A549 (cell line): ENCODE measurements at regions not wholly inside any gene's neighbourhood (a gene's known extent, or its start where the extent isn't known, plus 50 kb on each side); places are given as distances from the start of the nearest gene placed in this dataset.

Experiments used
- ATAC-seq, 2 experiments: fragments of 200-7000 bp in 1 of 2; fragments of >200 bp in 1 of 2; cut with Nextera tagmentation in 1 of 2; cut with Tn5 transposase in 1 of 2; 3 replicates each; pipeline versions ENCODE4 v1.8.0 to v1.9.1; 2018 to 2020; ENCODE audit warnings: mild to moderate bottlenecking in 1 of 2, moderate library complexity in 1 of 2
- CTCF ChIA-PET: fragments of 300-600 bp; sonication (Branson Sonifier 250); formaldehyde crosslinking; extraction: SDS; loops from one replicate; lab custom pipeline; 2021; ENCODE audit warnings: antibody characterized with exemption, inconsistent platforms; lab: Yijun Ruan, JAX
- POLR2A ChIA-PET: fragments of 350-600 bp; formaldehyde crosslinking; extraction: SDS; loops from one replicate; lab custom pipeline; 2021; ENCODE audit warnings: antibody characterized with exemption, inconsistent platforms; lab: Yijun Ruan, JAX
- DNase-seq, 2 experiments: peaks; one replicate each; pipeline versions ENCODE4 v3.0.0 to v3.0.0-alpha.2; 2011 to 2016; ENCODE audit warnings: low read depth in 1 of 2, low spot score in 1 of 2
- FAIRE-seq: peaks from 2 replicates; lab custom pipeline; 2011; peaks lifted over from hg19 to GRCh38; lab: Jason Lieb, UNC
- H3K27ac ChIP-seq, 2 experiments: fragments of >200 bp; sonication (Bioruptor Twin); formaldehyde crosslinking; 3 replicates each; pipeline ENCODE4 v1.5.1; 2016 to 2017
- H3K4me1 ChIP-seq: fragments of >200 bp; sonication (Bioruptor Twin); formaldehyde crosslinking; 3 replicates; pipeline ENCODE4 v1.6.1; 2016
- H3K4me2 ChIP-seq: fragments of >200 bp; sonication (Bioruptor Twin); formaldehyde crosslinking; 3 replicates; pipeline ENCODE4 v1.6.1; 2016
- H3K4me3 ChIP-seq: fragments of >200 bp; sonication (Bioruptor Twin); formaldehyde crosslinking; 3 replicates; pipeline ENCODE4 v1.5.1; 2016
- H3K9me3 ChIP-seq: fragments of >200 bp; sonication (Bioruptor Twin); formaldehyde crosslinking; 3 replicates; pipeline ENCODE4 v1.6.1; 2016
- BCL3 ChIP-seq: fragments of >200 bp; sonication (Bioruptor Twin); formaldehyde crosslinking; IDR thresholded peaks from 3 replicates; pipeline ENCODE4 v1.6.1; 2016
- CBX8 ChIP-seq: fragments of 200-600 bp; sonication (generic); IDR thresholded peaks from 2 replicates; pipeline ENCODE4 v1.6.1; 2016
- CEBPB ChIP-seq, 2 experiments: fragments of >200 bp in 1 of 2; sonication (Bioruptor Twin) in 1 of 2; formaldehyde crosslinking in 1 of 2; IDR thresholded peaks; 2 replicates each; pipeline ENCODE4 v1.6.1; 2012 to 2016
- ESRRA ChIP-seq: fragments of 150-350 bp; IDR thresholded peaks from 2 replicates; pipeline ENCODE4 v1.6.1; 2014; ENCODE audit warnings: mild to moderate bottlenecking, low read length, borderline replicate concordance
- FOSB ChIP-seq: fragments of 250-450 bp; sonication (Bioruptor Pico); IDR thresholded peaks from 2 replicates; pipeline ENCODE4 v1.5.0; 2020; ENCODE audit warnings: mild to moderate bottlenecking, moderate library complexity
- FOSL2 ChIP-seq, 2 experiments: fragments of 450-650 bp in 1 of 2; fragments of >200 bp in 1 of 2; sonication (Bioruptor Twin) in 1 of 2; formaldehyde crosslinking; IDR thresholded peaks; 2 replicates each; pipeline versions ENCODE4 v1.5.0 to v1.6.1; 2016 to 2020; ENCODE audit warnings: mild to moderate bottlenecking in 1 of 2, moderate library complexity in 1 of 2
- GATA3 ChIP-seq: IDR thresholded peaks from 2 replicates; pipeline ENCODE4 v1.6.1; 2012; ENCODE audit warnings: borderline replicate concordance
- HES2 ChIP-seq: fragments of >200 bp; sonication (Bioruptor Twin); formaldehyde crosslinking; IDR thresholded peaks from 2 replicates; pipeline ENCODE4 v1.6.1; 2016
- HMGXB4 ChIP-seq: fragments of 250-450 bp; sonication (Bioruptor Pico); IDR thresholded peaks from 2 replicates; pipeline ENCODE4 v1.5.0; 2021; ENCODE audit warnings: mild to moderate bottlenecking, moderate library complexity, borderline replicate concordance
- HOXB13 ChIP-seq: fragments of 250-450 bp; sonication (Bioruptor Pico); IDR thresholded peaks from 2 replicates; pipeline ENCODE4 v1.5.0; 2020; ENCODE audit warnings: low read depth, mild to moderate bottlenecking, moderate library complexity
- HOXB5 ChIP-seq: fragments of 250-450 bp; sonication (Bioruptor Pico); IDR thresholded peaks from 2 replicates; pipeline ENCODE4 v1.5.0; 2020; ENCODE audit warnings: mild to moderate bottlenecking, moderate library complexity
- KDM1A ChIP-seq: fragments of 200-600 bp; sonication (generic); IDR thresholded peaks from 2 replicates; pipeline ENCODE4 v1.6.1; 2016; ENCODE audit warnings: low read depth, mild to moderate bottlenecking
- MAX ChIP-seq: IDR thresholded peaks from 2 replicates; pipeline ENCODE4 v1.6.1; 2012
- NPAS2 ChIP-seq: fragments of 250-450 bp; sonication (Bioruptor Pico); IDR thresholded peaks from 2 replicates; pipeline ENCODE4 v1.8.0; 2022; ENCODE audit warnings: mild to moderate bottlenecking, moderate library complexity, borderline replicate concordance
- NR3C1 ChIP-seq: fragments of >200 bp; sonication (Bioruptor Twin); formaldehyde crosslinking; IDR thresholded peaks from 3 replicates; pipeline ENCODE4 v1.6.1; 2017
- POLR2A ChIP-seq: IDR thresholded peaks from 2 replicates; pipeline ENCODE4 v1.6.1; 2012; ENCODE audit warnings: mild to moderate bottlenecking, low read length
- POLR2AphosphoS2 ChIP-seq: conservative IDR thresholded peaks from 2 replicates; pipeline ENCODE4 v1.6.1; 2012; ENCODE audit warnings: low read length, improper control_type of control experiment, inconsistent platforms
- RAD21 ChIP-seq, 2 experiments: fragments of >200 bp in 1 of 2; sonication (Bioruptor Twin) in 1 of 2; formaldehyde crosslinking in 1 of 2; IDR thresholded peaks in 1 of 2; conservative IDR thresholded peaks in 1 of 2; 2 replicates in 1 of 2; 3 replicates in 1 of 2; pipeline ENCODE4 v1.6.1; 2012 to 2018; ENCODE audit warnings: inconsistent platforms in 1 of 2
- RARB ChIP-seq: fragments of 250-450 bp; sonication (Bioruptor Pico); IDR thresholded peaks from 2 replicates; pipeline ENCODE4 v1.8.0; 2021; ENCODE audit warnings: mild to moderate bottlenecking, moderate library complexity
- RCOR1 ChIP-seq: fragments of 150-350 bp; IDR thresholded peaks from 2 replicates; pipeline ENCODE4 v1.6.1; 2014; ENCODE audit warnings: antibody characterized with exemption, low read length, low read depth
- REST ChIP-seq: fragments of 200-600 bp; sonication (generic); IDR thresholded peaks from 2 replicates; pipeline ENCODE4 v1.6.1; 2016; ENCODE audit warnings: antibody characterized with exemption, mild to moderate bottlenecking, moderate library complexity
- TFCP2L1 ChIP-seq: fragments of 250-450 bp; sonication (Bioruptor Pico); IDR thresholded peaks from 2 replicates; pipeline ENCODE4 v1.5.0; 2021; ENCODE audit warnings: mild to moderate bottlenecking
- TP53 ChIP-seq: fragments of 250-450 bp; sonication (Bioruptor Pico); IDR thresholded peaks from 2 replicates; pipeline ENCODE4 v1.5.0; 2021; ENCODE audit warnings: mild to moderate bottlenecking, moderate library complexity
- ZFP36 ChIP-seq: fragments of 450-650 bp; IDR thresholded peaks from 2 replicates; pipeline ENCODE4 v1.6.1; 2014; ENCODE audit warnings: borderline replicate concordance; ENCODE audit not compliant: partially characterized antibody
- ZNF302 ChIP-seq: fragments of 250-450 bp; sonication (Bioruptor Pico); IDR thresholded peaks from 2 replicates; pipeline ENCODE4 v1.9.0; 2021; ENCODE audit warnings: inconsistent platforms, mild to moderate bottlenecking, moderate library complexity
- WGBS: methylation state at CpG from one replicate; pipeline ENCODE4 v1.1.6; 2017; ENCODE audit errors: missing lambda C conversion rate; 5-methylcytosine and 5-hydroxymethylcytosine counted together

- Histone ChIP-seq H3K4me3 (no peak overlapping the region), H3K4me1 (no peaks in the 10 kb centered on the region), H3K9me3 (no peaks in the 10 kb centered on the region), H3K4me2 (no peak overlapping the region), H3K27ac (no peak overlapping the region)
- DNase-seq (no peak), ATAC-seq (no peak), FAIRE-seq (no peak)
- POLR2A ChIA-PET = no interaction called here
- 47% methylated on average over 2 of the region's 2 CpGs for WGBS
- CTCF ChIA-PET = no interaction called here
- TF ChIP-seq RAD21 (conservative IDR thresholded peaks at IDR 0.05 in 1 of 2, IDR thresholded peaks at IDR 0.05 in 1 of 2) (no peak), POLR2AphosphoS2 (no peak), NPAS2 (CRISPR knock-in tag) (no peak), MAX (no peak), BCL3 (no peak), GATA3 (no peak), POLR2A (no peak), HOXB5 (CRISPR knock-in tag) (no peak), RARB (CRISPR knock-in tag) (no peak)
Measured at GRCh38 chr17:33803686-33804085, 451.4 kb upstream of the CCL2 start.

GRCh38 chr17:33804401-33804800 is 450.7 kb upstream of the CCL2 start:
- CTCF ChIA-PET = interaction anchor here (0.6 to 1.0 kb wide), 2 partner anchors 22 to 1022 kb away, joined by 4 read pairs; no protein-coding TSS in a partner anchor
- no peaks in the 10 kb centered on the region for H3K9me3 ChIP-seq
- DNase-seq = peak in 1 of 2 experiments; percentile 16
- no peak overlapping the region for H3K27ac ChIP-seq
- TF ChIP-seq HES2 (no peak), FOSL2 (IDR thresholded peaks at IDR 0.05) (no peak), FOSL2 (CRISPR knock-in tag; IDR thresholded peaks at IDR 0.05) (no peak), NPAS2 (CRISPR knock-in tag) (no peak), RCOR1 (no peak), NR3C1 (no peak), HOXB13 (CRISPR knock-in tag) (no peak), CBX8 (no peak), TP53 (CRISPR knock-in tag) (no peak), ESRRA (no peak), HMGXB4 (no peak), CEBPB (IDR thresholded peaks at IDR 0.05) (no peak), FOSB (no peak), KDM1A (no peak), ZNF302 (CRISPR knock-in tag) (no peak), ZFP36 (no peak), REST (no peak), TFCP2L1 (no peak)
- H3K4me1 ChIP-seq = no peaks in the 10 kb centered on the region
- FAIRE-seq = no peak
- H3K4me2 ChIP-seq = no peak overlapping the region
- peak in 1 of 2 experiments; percentile 35; a peak in 1 of 6 replicates for ATAC-seq
- no peak overlapping the region for H3K4me3 ChIP-seq
- 25% methylated on average over 4 of the region's 4 CpGs for WGBS
- POLR2A ChIA-PET = no interaction called here
